Medulla oblongata (tissue), 1 donor: ENCODE measurements at regions not wholly inside any gene's neighbourhood (a gene's known extent, or its start where the extent isn't known, plus 50 kb on each side); places are given as distances from the start of the nearest gene placed in this dataset.
"Not testable (repeated sequence)": the region's sequence is repeated elsewhere in the genome, so short reads cannot be mapped to it uniquely, and the experiment has no call there.

ENCODE experiments used
- DNase-seq: peaks from one replicate; pipeline ENCODE4 v3.0.0-alpha.2; 2015; ENCODE audit errors: extremely low spot score

GRCh38 chr10:80946957-80947726 lies 409.4 kb downstream of the SH2D4B start:
- DNase-seq = no peak

- DNase-seq = no peak
Observed at GRCh38 chr10:80949785-80950184, 412.1 kb downstream of the SH2D4B start.

DNA sequence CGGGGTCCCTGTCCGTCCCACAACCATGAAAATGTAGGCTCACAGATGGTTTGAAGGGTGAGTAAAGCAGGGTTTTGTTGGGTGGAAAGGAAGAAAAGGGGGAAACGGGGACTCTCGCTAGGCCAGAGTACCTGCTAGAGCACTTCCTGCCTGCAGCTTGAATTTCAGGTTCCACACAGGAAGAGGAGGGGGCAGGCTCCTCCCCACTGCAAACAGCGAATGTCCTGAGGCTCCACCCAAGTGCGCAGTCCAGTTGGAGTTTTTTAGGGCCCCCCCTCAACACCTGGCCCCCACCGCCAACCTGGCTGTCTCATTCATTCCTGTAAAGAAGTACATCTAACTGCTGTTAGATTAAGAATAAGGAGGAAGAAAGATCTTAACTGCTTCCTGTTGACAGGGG lies 414.7 kb downstream of the SH2D4B start:
- no peak for DNase-seq

DNA sequence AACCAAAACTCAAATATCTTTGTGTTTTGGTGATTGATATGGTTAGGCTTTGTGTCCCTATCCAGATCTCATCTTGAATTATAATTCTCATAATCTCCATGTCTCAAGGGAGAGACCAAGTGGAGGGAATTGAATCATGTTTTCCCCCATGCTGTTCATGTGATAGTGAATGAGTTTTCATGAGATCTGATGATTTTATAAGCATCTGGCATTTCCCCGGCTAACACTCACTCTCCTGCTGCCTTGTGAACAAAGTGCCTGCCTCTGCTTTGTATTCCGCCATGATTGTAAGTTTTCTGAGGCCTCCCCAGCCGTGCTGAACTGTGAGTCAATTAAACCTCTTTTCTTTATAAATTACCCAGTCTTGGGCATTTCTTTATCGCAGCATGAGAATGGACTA lies 419.5 kb downstream of the SH2D4B start:
- DNase-seq = no peak

DNA sequence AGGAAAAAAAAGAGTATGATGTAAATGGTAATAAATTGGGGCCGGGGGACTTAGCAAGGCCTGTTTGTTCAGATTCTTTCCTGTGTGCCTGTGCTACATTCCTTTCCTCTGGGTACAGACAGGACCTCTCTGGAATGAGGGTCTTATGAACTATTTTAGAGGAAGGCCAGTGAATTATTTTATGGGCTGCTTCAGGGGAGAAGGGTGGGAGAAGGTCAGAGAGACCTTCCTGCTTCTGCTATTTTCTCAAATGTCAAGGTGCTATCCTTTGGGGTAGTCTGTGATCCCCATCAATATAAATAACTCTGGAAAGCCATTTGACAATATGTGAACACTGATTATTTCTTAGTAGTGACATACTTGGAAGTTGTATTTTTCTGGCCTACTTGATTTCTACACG lies 426.5 kb downstream of the SH2D4B start:
- no peak for DNase-seq

GRCh38 chr10:80964955-80965614 lies 427.4 kb downstream of the SH2D4B start:
- peak; percentile 23 for DNase-seq

GRCh38 chr10:80966326-80966986 lies 428.8 kb downstream of the SH2D4B start:
- no peak for DNase-seq

- DNase-seq = not testable (repeated sequence)
Observed at GRCh38 chr10:80967357-80967756, 429.7 kb downstream of the SH2D4B start.

DNA sequence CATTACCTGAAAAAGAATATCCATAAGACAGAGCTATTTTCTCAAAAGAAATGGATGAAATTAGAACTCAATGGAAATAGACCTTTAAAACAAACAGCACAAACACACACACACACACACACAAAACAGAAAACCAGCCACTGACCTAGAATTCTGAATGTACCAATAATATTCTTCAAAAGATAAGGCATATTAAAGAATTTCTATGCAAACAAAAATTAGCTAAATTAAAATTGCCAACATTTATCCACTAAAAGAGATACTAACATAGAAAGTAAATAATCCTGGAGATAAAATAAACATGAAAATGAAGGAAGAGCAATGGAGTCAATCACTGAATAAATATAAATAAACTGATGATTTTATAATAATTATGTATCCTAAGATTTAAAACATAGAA lies 431.2 kb downstream of the SH2D4B start:
- DNase-seq = no peak

- DNase-seq = no peak
Observed at GRCh38 chr10:80971461-80971860, 433.8 kb downstream of the SH2D4B start.

DNA sequence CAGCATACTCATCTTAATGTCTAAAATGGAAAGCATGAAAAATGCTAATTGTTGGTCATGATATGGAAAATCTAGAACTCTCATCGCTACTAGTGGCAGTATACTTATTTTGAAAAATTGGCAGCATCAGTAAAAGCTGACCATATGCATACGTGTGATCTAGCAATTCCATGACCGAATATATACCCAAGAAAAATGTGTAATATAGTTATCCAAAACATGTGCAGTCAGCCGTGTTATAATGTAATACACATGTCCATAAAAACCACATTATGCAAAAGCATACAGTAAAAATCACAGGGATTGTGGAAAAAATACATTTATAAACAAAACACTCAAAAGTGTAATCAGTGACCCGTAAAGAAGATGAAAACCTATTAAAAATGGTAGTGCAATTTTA lies 439.0 kb downstream of the SH2D4B start:
- no peak for DNase-seq

DNA sequence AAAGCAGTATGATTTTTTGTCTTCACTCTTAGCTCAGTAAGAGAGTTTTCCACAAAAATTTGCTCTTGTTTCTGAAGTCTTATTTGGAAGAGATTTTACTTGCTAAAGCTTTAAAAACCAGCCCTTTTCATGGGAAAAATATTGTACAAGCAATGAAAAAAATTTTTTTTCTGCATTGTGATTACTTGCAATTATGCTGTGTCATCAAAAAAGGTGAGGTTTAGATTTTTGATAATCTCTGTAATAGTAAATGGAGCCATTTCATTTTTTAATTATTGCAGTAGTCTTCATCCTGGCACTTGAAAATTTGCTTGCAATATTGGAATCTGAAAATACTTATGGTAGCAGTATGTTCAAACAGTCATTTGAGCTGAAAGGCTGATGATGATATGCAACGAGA lies 447.4 kb downstream of the SH2D4B start:
- DNase-seq = no peak

DNA sequence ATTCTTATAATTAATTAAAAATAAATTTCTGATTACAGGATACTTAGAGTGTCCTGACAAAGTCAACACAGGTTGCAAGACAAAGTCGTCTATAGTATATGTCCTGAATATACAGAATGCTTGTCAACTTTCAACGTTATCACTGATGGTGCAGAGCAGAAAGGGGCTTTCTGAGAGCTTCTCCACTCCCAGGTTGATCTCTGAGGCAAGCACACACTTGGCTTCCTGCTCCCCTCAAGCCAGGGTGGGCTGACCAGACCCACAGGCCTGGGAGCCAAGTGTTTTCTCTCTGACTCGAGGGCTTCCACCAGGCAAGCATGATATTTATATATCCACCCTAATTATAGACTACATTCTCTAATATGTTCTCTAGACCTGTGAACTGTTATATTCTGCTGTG lies 448.9 kb downstream of the SH2D4B start:
- DNase-seq = no peak

DNA sequence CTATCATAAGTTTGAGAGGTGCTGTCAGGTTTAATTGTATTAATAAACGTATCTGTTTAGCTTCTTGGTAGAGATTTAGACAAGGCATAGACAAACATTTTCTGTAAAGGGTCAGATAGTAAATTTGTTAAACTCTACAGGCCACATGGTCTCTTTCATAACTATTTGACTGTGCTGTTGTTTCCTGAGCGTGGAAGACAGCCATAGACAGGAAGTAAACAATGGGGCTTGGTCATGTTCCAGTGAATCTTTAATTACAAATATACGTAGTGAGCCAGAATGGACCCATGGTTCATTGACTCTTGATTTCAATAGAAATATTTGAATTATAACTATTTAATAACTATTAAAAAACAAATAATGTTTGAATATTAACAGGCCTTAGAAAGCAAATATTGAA lies 451.1 kb downstream of the SH2D4B start:
- no peak for DNase-seq

- DNase-seq = no peak
Observed at GRCh38 chr10:80996615-80997193, 459.0 kb downstream of the SH2D4B start.

- no peak for DNase-seq
Observed at GRCh38 chr10:81000781-81001180, 463.1 kb downstream of the SH2D4B start.

GRCh38 chr10:81002382-81002781 lies 464.7 kb downstream of the SH2D4B start:
- no peak for DNase-seq

DNA sequence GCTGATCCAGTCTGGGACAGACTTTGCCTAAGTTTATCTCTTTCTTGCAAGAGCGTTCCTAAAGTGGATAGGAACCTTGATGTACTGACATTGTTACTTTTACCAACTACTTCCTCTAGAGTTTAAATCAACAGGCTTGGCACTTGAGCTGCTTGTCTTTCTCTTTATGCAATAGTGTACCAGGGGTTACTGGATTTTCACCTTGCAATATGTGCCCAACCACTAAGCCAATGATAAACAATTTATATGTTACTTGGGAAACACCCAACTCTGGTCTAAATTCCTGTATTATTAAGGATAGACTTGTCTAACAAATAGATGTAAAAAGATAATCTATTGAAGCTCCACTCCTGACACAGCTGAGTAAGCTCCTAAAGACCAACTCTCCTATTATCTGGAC lies 470.2 kb downstream of the SH2D4B start:
- DNase-seq = no peak

DNA sequence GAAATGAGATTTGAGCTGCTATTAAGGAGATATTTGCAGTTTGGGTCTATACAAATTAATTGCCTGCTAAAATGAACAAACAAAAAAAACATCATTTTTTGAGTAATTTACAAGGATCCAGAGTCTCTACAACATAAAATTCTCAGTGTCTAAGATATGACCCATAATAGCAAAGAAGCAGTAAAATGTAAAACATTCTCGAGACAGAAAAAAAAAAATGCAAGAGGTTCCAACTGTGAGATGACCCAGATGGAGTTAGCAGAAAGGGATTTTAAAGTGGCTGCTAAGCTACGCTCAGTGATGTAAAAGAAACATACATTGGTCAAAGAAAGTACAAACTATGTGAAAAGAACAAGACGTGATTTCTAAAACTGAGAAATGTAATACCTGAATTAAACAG lies 471.0 kb downstream of the SH2D4B start:
- DNase-seq = no peak

DNA sequence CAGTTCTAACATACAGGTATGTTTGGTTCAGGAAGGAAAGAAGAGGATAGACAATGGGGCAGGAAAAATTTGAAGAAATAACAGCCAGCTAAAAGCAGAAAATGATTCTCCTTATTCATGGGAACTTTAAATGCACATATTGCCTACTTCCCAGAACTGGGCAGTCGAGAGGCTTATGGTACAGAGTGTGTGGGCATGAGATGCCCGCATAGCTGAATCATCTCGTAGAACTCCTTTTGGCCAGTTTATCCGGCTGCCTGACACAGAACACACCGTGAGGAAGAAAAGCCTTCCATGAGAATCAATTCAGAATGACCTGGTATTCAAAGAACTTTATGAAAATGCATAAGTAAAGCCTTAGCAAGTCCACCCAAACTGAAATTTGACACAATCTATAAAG lies 471.6 kb downstream of the SH2D4B start:
- no peak for DNase-seq

GRCh38 chr10:81013771-81014170 lies 476.1 kb downstream of the SH2D4B start:
- no peak for DNase-seq

- peak; percentile 70 for DNase-seq
Observed at GRCh38 chr10:81019029-81019890, 481.6 kb downstream of the SH2D4B start.
